ENCODE measurements at regions not wholly inside any gene's neighbourhood (a gene's known extent, or its start where the extent isn't known, plus 50 kb on each side); places are given as distances from the start of the nearest gene placed in this dataset.

DNA sequence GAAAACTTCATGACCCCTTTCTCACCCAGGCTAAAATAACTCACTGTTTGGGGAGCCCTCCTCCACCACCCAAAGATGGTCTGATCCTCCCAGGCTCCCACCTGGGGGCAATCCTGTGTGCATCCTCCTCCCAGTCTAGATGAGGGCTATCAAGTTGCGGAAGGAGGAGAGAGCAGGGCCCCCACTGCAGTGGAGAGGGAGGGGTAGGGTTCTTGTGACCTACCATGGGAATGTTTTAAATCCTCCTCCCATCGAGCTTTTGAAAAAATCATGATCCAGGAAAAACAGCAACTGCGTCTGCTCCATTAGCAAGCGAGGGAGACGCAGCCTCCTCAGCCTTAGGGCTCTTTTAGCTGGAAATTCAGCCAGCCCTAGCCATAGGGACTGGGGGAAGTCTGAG is 80.0 kb downstream of the NAV1 start:
- no peak overlapping the region for H3K27ac ChIP-seq (ENCODE audit: low read depth, low read length, poor library complexity, severe bottlenecking)
- H3K4me1 ChIP-seq (ENCODE audit: insufficient read depth, low read length, poor library complexity, severe bottlenecking): no peaks in the 10 kb centered on the region
- no TSS peak for BruUV-seq (replicated peaks)
- ChIA-PET POLR2A (ENCODE audit: low non-redundant PET) (no interaction called here), CTCF (no interaction called here)
- no peaks in the 10 kb centered on the region for H3K9me3 ChIP-seq (ENCODE audit: low read depth, low read length, poor library complexity, severe bottlenecking)
- no peak for DNase-seq (ENCODE audit: low spot score)
- intact Hi-C loops (cut with micrococcal nuclease; ENCODE audit: unreplicated experiment): no loop called here
- H3K27me3 ChIP-seq (replicated peaks; ENCODE audit: insufficient read depth, low read depth, low read length, poor library complexity): no peaks in the 10 kb centered on the region
- no peak for TF ChIP-seq EZH2 (IDR thresholded peaks at IDR 0.05; ENCODE audit: borderline replicate concordance, low read depth, low read length, poor library complexity, severe bottlenecking)
- TF ChIP-seq, protein P1, sequence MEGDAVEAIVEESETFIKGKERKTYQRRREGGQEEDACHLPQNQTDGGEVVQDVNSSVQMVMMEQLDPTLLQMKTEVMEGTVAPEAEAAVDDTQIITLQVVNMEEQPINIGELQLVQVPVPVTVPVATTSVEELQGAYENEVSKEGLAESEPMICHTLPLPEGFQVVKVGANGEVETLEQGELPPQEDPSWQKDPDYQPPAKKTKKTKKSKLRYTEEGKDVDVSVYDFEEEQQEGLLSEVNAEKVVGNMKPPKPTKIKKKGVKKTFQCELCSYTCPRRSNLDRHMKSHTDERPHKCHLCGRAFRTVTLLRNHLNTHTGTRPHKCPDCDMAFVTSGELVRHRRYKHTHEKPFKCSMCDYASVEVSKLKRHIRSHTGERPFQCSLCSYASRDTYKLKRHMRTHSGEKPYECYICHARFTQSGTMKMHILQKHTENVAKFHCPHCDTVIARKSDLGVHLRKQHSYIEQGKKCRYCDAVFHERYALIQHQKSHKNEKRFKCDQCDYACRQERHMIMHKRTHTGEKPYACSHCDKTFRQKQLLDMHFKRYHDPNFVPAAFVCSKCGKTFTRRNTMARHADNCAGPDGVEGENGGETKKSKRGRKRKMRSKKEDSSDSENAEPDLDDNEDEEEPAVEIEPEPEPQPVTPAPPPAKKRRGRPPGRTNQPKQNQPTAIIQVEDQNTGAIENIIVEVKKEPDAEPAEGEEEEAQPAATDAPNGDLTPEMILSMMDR (conservative IDR thresholded peaks at IDR 0.05; ENCODE audit: low read depth, low read length): no peak
- H3K36me3 ChIP-seq (ENCODE audit: insufficient read depth, low read length, poor library complexity, severe bottlenecking): no peaks in the 10 kb centered on the region
- no peak overlapping the region for H3K4me3 ChIP-seq (ENCODE audit: low read depth, low read length, poor library complexity, severe bottlenecking)

GRCh38 chr1:201619513-201619912 is 80.6 kb downstream of the NAV1 start:
- H3K27ac ChIP-seq (ENCODE audit: low read depth, low read length, poor library complexity, severe bottlenecking): no peak overlapping the region
- no peak overlapping the region for H3K4me3 ChIP-seq (ENCODE audit: low read depth, low read length, poor library complexity, severe bottlenecking)
- no TSS peak for BruUV-seq (replicated peaks)
- intact Hi-C loops (cut with micrococcal nuclease; ENCODE audit: unreplicated experiment): no loop called here
- H3K9me3 ChIP-seq (ENCODE audit: low read depth, low read length, poor library complexity, severe bottlenecking): no peaks in the 10 kb centered on the region
- H3K27me3 ChIP-seq (replicated peaks; ENCODE audit: insufficient read depth, low read depth, low read length, poor library complexity): no peaks in the 10 kb centered on the region
- ChIA-PET CTCF (no interaction called here), POLR2A (ENCODE audit: low non-redundant PET) (no interaction called here)
- no peak for TF ChIP-seq EZH2 (IDR thresholded peaks at IDR 0.05; ENCODE audit: borderline replicate concordance, low read depth, low read length, poor library complexity, severe bottlenecking)
- TF ChIP-seq, protein P1 (conservative IDR thresholded peaks at IDR 0.05; ENCODE audit: low read depth, low read length): no peak
- no peak for DNase-seq (ENCODE audit: low spot score)
- no peaks in the 10 kb centered on the region for H3K4me1 ChIP-seq (ENCODE audit: insufficient read depth, low read length, poor library complexity, severe bottlenecking)
- H3K36me3 ChIP-seq (ENCODE audit: insufficient read depth, low read length, poor library complexity, severe bottlenecking): no peaks in the 10 kb centered on the region

GRCh38 chr1:201622353-201622752 is 83.4 kb downstream of the NAV1 start:
- Histone ChIP-seq H3K27me3 (replicated peaks; ENCODE audit: insufficient read depth, low read depth, low read length, poor library complexity) (no peaks in the 10 kb centered on the region), H3K9me3 (ENCODE audit: low read depth, low read length, poor library complexity, severe bottlenecking) (no peaks in the 10 kb centered on the region), H3K4me3 (ENCODE audit: low read depth, low read length, poor library complexity, severe bottlenecking) (no peak overlapping the region), H3K4me1 (ENCODE audit: insufficient read depth, low read length, poor library complexity, severe bottlenecking) (no peaks in the 10 kb centered on the region), H3K36me3 (ENCODE audit: insufficient read depth, low read length, poor library complexity, severe bottlenecking) (no peaks in the 10 kb centered on the region), H3K27ac (ENCODE audit: low read depth, low read length, poor library complexity, severe bottlenecking) (no peak overlapping the region)
- no TSS peak for BruUV-seq (replicated peaks)
- ChIA-PET CTCF (no interaction called here), POLR2A (ENCODE audit: low non-redundant PET) (no interaction called here)
- no peak for DNase-seq (ENCODE audit: low spot score)
- intact Hi-C loops (cut with micrococcal nuclease; ENCODE audit: unreplicated experiment): no loop called here
- TF ChIP-seq EZH2 (IDR thresholded peaks at IDR 0.05; ENCODE audit: borderline replicate concordance, low read depth, low read length, poor library complexity, severe bottlenecking): no peak
- TF ChIP-seq, protein P1 (conservative IDR thresholded peaks at IDR 0.05; ENCODE audit: low read depth, low read length): no peak
